ENCODE measurements at regions not wholly inside any gene's neighbourhood (a gene's known extent, or its start where the extent isn't known, plus 50 kb on each side); places are given as distances from the start of the nearest gene placed in this dataset.

- TF ChIP-seq POLR2A (IDR thresholded peaks at IDR 0.05) (no peak), CTCF (IDR thresholded peaks at IDR 0.05) (no peak)
These were observed 327.0 kb downstream of the NPHP4 start for GRCh38 chr1:5664906-5665875.

Data from lower leg skin (tissue), 3 donors.